Gastrocnemius medialis (tissue), 4 donors: ENCODE measurements at regions not wholly inside any gene's neighbourhood (a gene's known extent, or its start where the extent isn't known, plus 50 kb on each side); places are given as distances from the start of the nearest gene placed in this dataset.

Experiments used
- ATAC-seq, 2 donors: fragments of 150-250 bp; one replicate each; pipeline ENCODE4 v1.9.1; 2016
- DNase-seq, 2 donors: peaks; one replicate each; pipeline ENCODE4 v3.0.0-alpha.2; 2019
- H3K27ac ChIP-seq, 4 donors: fragments of 200-600 bp; sonication (generic); 1 replicate in 1 of 4; 2 replicates in 3 of 4; pipeline ENCODE4 v1.5.1; 2016 to 2018; ENCODE audit warnings: mild to moderate bottlenecking in 2 of 4, moderate library complexity in 1 of 4
- H3K27me3 ChIP-seq, 3 donors: fragments of 200-600 bp; sonication (generic) in 2 of 3; 1 replicate in 1 of 3; 2 replicates in 2 of 3; pipeline versions ENCODE4 v1.5.1 to v1.6.0; 2016 to 2019; ENCODE audit warnings: mild to moderate bottlenecking in 1 of 3, moderate library complexity in 1 of 3
- H3K36me3 ChIP-seq, 2 donors: fragments of 200-600 bp; sonication (generic) in 1 of 2; one replicate each; pipeline ENCODE4 v1.5.1; 2017 to 2018
- H3K4me1 ChIP-seq, 2 donors: fragments of 200-600 bp; sonication (generic) in 1 of 2; one replicate each; pipeline ENCODE4 v1.5.1; 2016 to 2017; ENCODE audit warnings: mild to moderate bottlenecking in 2 of 2
- H3K4me3 ChIP-seq, 4 donors: fragments of 200-600 bp; sonication (generic) in 3 of 4; 1 replicate in 1 of 4; 2 replicates in 3 of 4; pipeline ENCODE4 v1.5.1; 2016 to 2019; ENCODE audit warnings: mild to moderate bottlenecking in 2 of 4
- H3K9me3 ChIP-seq, 3 donors: fragments of 200-600 bp; sonication (generic) in 2 of 3; 1 replicate in 1 of 3; 2 replicates in 2 of 3; pipeline ENCODE4 v1.5.1; 2016 to 2019
- CTCF ChIP-seq, 5 experiments: fragments of 450-650 bp in 3 of 5; fragments of 200-600 bp in 2 of 5; sonication (generic) in 2 of 5; IDR thresholded peaks in 4 of 5; conservative IDR thresholded peaks in 1 of 5; 1 replicate in 4 of 5; 2 replicates in 1 of 5; pipeline ENCODE4 v1.5.1; 2016 to 2019; ENCODE audit warnings: antibody characterized with exemption in 5 of 5, mild to moderate bottlenecking in 3 of 5, moderate library complexity in 3 of 5
- POLR2A ChIP-seq, 2 donors: fragments of 450-650 bp; IDR thresholded peaks; one replicate each; pipeline ENCODE4 v1.6.1; 2017; ENCODE audit warnings: antibody characterized with exemption in 2 of 2, mild to moderate bottlenecking in 2 of 2, moderate library complexity in 2 of 2
- in situ Hi-C, 4 donors: fragments of 200-750 bp; cut with MboI; loops; one replicate each; pipeline versions ENCODE4 v1.15.0 to v1.8.0; 2017; ENCODE audit warnings: low sequenced_read_pairs in 4 of 4
- intact Hi-C: fragments of 100-400 bp; cut with DNase I; formaldehyde crosslinking; loops from one replicate; pipeline ENCODE4 v1.15.1; 2023; ENCODE audit warnings: low total_unique reads

- no peak overlapping the region for H3K27ac ChIP-seq
- intact Hi-C loops, result no loop called here
- in situ Hi-C loops, result no loop called here
- H3K4me3 ChIP-seq, result no peak overlapping the region
- no peaks in the 10 kb centered on the region for H3K27me3 ChIP-seq
- no peaks in the 10 kb centered on the region for H3K9me3 ChIP-seq
- no peaks in the 10 kb centered on the region for H3K36me3 ChIP-seq
- DNase-seq (no peak), ATAC-seq (no peak)
- no peak for TF ChIP-seq POLR2A (IDR thresholded peaks at IDR 0.05)
- TF ChIP-seq CTCF (IDR thresholded peaks at IDR 0.05 in 4 of 5, conservative IDR thresholded peaks at IDR 0.05 in 1 of 5), result no peak
- peaks cover 0 to 3% of the 10 kb centered on the region in 2 donors for H3K4me1 ChIP-seq
Measured at GRCh38 chr2:5528706-5529105, 163.5 kb upstream of the SOX11 start.

- intact Hi-C loops, result no loop called here
- TF ChIP-seq CTCF (IDR thresholded peaks at IDR 0.05 in 4 of 5, conservative IDR thresholded peaks at IDR 0.05 in 1 of 5) (no peak), POLR2A (IDR thresholded peaks at IDR 0.05) (no peak)
- ATAC-seq, result no peak
Measured at GRCh38 chr2:5530011-5530696, 162.0 kb upstream of the SOX11 start.

GRCh38 chr2:5535301-5535700 is 156.9 kb upstream of the SOX11 start:
- TF ChIP-seq POLR2A (IDR thresholded peaks at IDR 0.05) (no peak), CTCF (IDR thresholded peaks at IDR 0.05 in 4 of 5, conservative IDR thresholded peaks at IDR 0.05 in 1 of 5) (no peak)
- in situ Hi-C loops (no loop called here), intact Hi-C loops (no loop called here)
- DNase-seq (no peak), ATAC-seq (no peak)
- no peaks in the 10 kb centered on the region for H3K9me3 ChIP-seq
- no peaks in the 10 kb centered on the region for H3K36me3 ChIP-seq
- no peaks in the 10 kb centered on the region for H3K27me3 ChIP-seq
- H3K4me1 ChIP-seq, result no peaks in the 10 kb centered on the region
- no peak overlapping the region for H3K4me3 ChIP-seq
- no peak overlapping the region for H3K27ac ChIP-seq

More at GRCh38 chr2:5530011-5530696, 162.0 kb upstream of the SOX11 start:
- no peak for DNase-seq
- H3K36me3 ChIP-seq, result no peaks in the 10 kb centered on the region
- H3K27ac ChIP-seq, result no peak overlapping the region
- H3K4me1 ChIP-seq, result peaks cover 0 to 3% of the 10 kb centered on the region in 2 donors
- in situ Hi-C loops, result no loop called here
- H3K27me3 ChIP-seq, result no peaks in the 10 kb centered on the region
- no peaks in the 10 kb centered on the region for H3K9me3 ChIP-seq
- no peak overlapping the region for H3K4me3 ChIP-seq

GRCh38 chr2:5537180-5537688 is 154.9 kb upstream of the SOX11 start:
- intact Hi-C loops (no loop called here), in situ Hi-C loops (no loop called here)
- TF ChIP-seq CTCF (IDR thresholded peaks at IDR 0.05 in 4 of 5, conservative IDR thresholded peaks at IDR 0.05 in 1 of 5) (no peak), POLR2A (IDR thresholded peaks at IDR 0.05) (no peak)
- ATAC-seq (no peak), DNase-seq (no peak)
- Histone ChIP-seq H3K27ac (no peak overlapping the region), H3K27me3 (no peaks in the 10 kb centered on the region), H3K36me3 (no peaks in the 10 kb centered on the region), H3K4me1 (no peaks in the 10 kb centered on the region), H3K4me3 (no peak overlapping the region), H3K9me3 (no peaks in the 10 kb centered on the region)

- H3K9me3 ChIP-seq, result no peaks in the 10 kb centered on the region
- TF ChIP-seq POLR2A (IDR thresholded peaks at IDR 0.05), result no peak
- no peak for TF ChIP-seq CTCF (IDR thresholded peaks at IDR 0.05 in 4 of 5, conservative IDR thresholded peaks at IDR 0.05 in 1 of 5)
- no peaks in the 10 kb centered on the region for H3K27me3 ChIP-seq
- in situ Hi-C loops (no loop called here), intact Hi-C loops (no loop called here)
- DNase-seq (no peak), ATAC-seq (no peak)
- H3K4me3 ChIP-seq, result no peak overlapping the region
- no peak overlapping the region for H3K27ac ChIP-seq
- H3K36me3 ChIP-seq, result no peaks in the 10 kb centered on the region
- no peaks in the 10 kb centered on the region for H3K4me1 ChIP-seq
Measured at GRCh38 chr2:5538313-5538712, 153.9 kb upstream of the SOX11 start.
